ENCODE measurements at regions not wholly inside any gene's neighbourhood (a gene's known extent, or its start where the extent isn't known, plus 50 kb on each side); places are given as distances from the start of the nearest gene placed in this dataset.

- TF ChIP-seq CTCF (IDR thresholded peaks at IDR 0.05; ENCODE audit: insufficient read depth, low read length) (no peak), POLR2AphosphoS5 (IDR thresholded peaks at IDR 0.05; ENCODE audit: low read depth) (no peak)
Observed at GRCh38 chr13:39269411-39269810, 231.2 kb downstream of the NHLRC3 start.
